GM13976 (cell line): ENCODE measurements at regions not wholly inside any gene's neighbourhood (a gene's known extent, or its start where the extent isn't known, plus 50 kb on each side); places are given as distances from the start of the nearest gene placed in this dataset.

ENCODE experiments used
- DNase-seq: peaks from one replicate; pipeline ENCODE4 v3.0.0; 2012; ENCODE audit warnings: low spot score
- CTCF ChIP-seq: IDR thresholded peaks from 2 replicates; pipeline ENCODE4 v1.5.1; 2012; ENCODE audit warnings: borderline replicate concordance, mild to moderate bottlenecking; ENCODE audit not compliant: insufficient read depth; ENCODE audit errors: extremely low read depth, missing control alignments, control extremely low read depth
- in situ Hi-C: fragments of 300-500 bp; cut with MboI; formaldehyde crosslinking; loops from one replicate; pipeline ENCODE4 v1.12.0; 2022; ENCODE audit warnings: low sequenced_read_pairs, mixed read lengths, inconsistent platforms; ENCODE audit not compliant: unreplicated experiment

GRCh38 chr6:66361886-66362285 is 654.9 kb upstream of the EYS start:
- DNase-seq = no peak
- in situ Hi-C loops = no loop called here
- no peak for TF ChIP-seq CTCF

GRCh38 chr6:66357781-66358180 is 650.8 kb upstream of the EYS start:
- DNase-seq = no peak
- in situ Hi-C loops = no loop called here
- no peak for TF ChIP-seq CTCF

- DNase-seq = no peak
- no peak for TF ChIP-seq CTCF
- in situ Hi-C loops = no loop called here
Measured at GRCh38 chr6:66355471-66355870, 648.4 kb upstream of the EYS start.

GRCh38 chr6:66344796-66345195 is 637.8 kb upstream of the EYS start:
- no peak for TF ChIP-seq CTCF
- no peak for DNase-seq
- in situ Hi-C loops = no loop called here

- no peak for TF ChIP-seq CTCF
- DNase-seq = no peak
- in situ Hi-C loops = no loop called here
Measured at GRCh38 chr6:66340736-66341135, 633.7 kb upstream of the EYS start.

- no peak for DNase-seq
- in situ Hi-C loops = no loop called here
- no peak for TF ChIP-seq CTCF
Measured at GRCh38 chr6:66336176-66336575, 629.1 kb upstream of the EYS start.

GRCh38 chr6:66328200-66328599 is 621.2 kb upstream of the EYS start:
- no peak for DNase-seq
- no peak for TF ChIP-seq CTCF
- in situ Hi-C loops = no loop called here
